PC-3 (cell line): ENCODE measurements at regions not wholly inside any gene's neighbourhood (a gene's known extent, or its start where the extent isn't known, plus 50 kb on each side); places are given as distances from the start of the nearest gene placed in this dataset.

ENCODE experiments used
- CTCF ChIP-seq: fragments of 300-600 bp; sonication (generic); conservative IDR thresholded peaks from 2 replicates; pipeline ENCODE4 v1.5.1; 2017; ENCODE audit warnings: antibody characterized with exemption, low read depth, mild to moderate bottlenecking, low read length
- EZH2 ChIP-seq: fragments of 300-600 bp; sonication (generic); IDR thresholded peaks from one replicate; pipeline ENCODE4 v1.6.1; 2017; ENCODE audit warnings: antibody characterized with exemption, mild to moderate bottlenecking, low read length; ENCODE audit not compliant: unreplicated experiment

- TF ChIP-seq CTCF (no peak), EZH2 (no peak)
Measured at GRCh38 chr15:35750051-35750450, 204.1 kb upstream of the DPH6 start.
